HCT116 (cell line): ENCODE measurements at regions not wholly inside any gene's neighbourhood (a gene's known extent, or its start where the extent isn't known, plus 50 kb on each side); places are given as distances from the start of the nearest gene placed in this dataset.

Experiments
- ATAC-seq: fragments of 200-7000 bp; cut with Tn5 transposase; 2 replicates; pipeline ENCODE4 v1.9.1; 2020; ENCODE audit warnings: mild to moderate bottlenecking, moderate library complexity
- BruUV-seq: library from RNA; stranded (reverse); fragments of 400-500 nt; replicated peaks from 2 replicates; lab custom pipeline; 2021; lab: Mats Ljungman, UMichigan
- CTCF ChIA-PET: fragments of 300-600 bp; sonication (Branson Sonifier 250); formaldehyde crosslinking; loops from one replicate; lab custom pipeline; 2021; ENCODE audit warnings: antibody characterized with exemption; lab: Charles Lee
- POLR2A ChIA-PET: fragments of 300-600, 350-600 bp; sonication (Branson Sonifier 250); formaldehyde crosslinking; loops from one replicate; lab custom pipeline; 2021; ENCODE audit warnings: antibody characterized with exemption; lab: Charles Lee
- RAD21 ChIA-PET, 2 experiments: fragments of 300-600 bp; sonication (Branson Sonifier 250); formaldehyde crosslinking; loops; one replicate each; lab custom pipeline; 2023; ENCODE audit warnings: low total read pairs in 2 of 2; ENCODE audit not compliant: uncharacterized antibody in 2 of 2, unreplicated experiment in 2 of 2, low non-redundant PET in 1 of 2; lab: Charles Lee
- DNase-seq: peaks from one replicate; pipeline ENCODE4 v3.0.0-alpha.2; 2010; ENCODE audit warnings: low read depth, low spot score
- H2AFZ ChIP-seq: fragments of 200-600 bp; shearing (Covaris generic), sonication (generic); 2 replicates; pipeline ENCODE4 v1.6.1; 2017; ENCODE audit warnings: low read depth, mixed run types, mixed read lengths, antibody characterized with exemption, low read length; ENCODE audit not compliant: poor library complexity, severe bottlenecking
- H3K27ac ChIP-seq: 2 replicates; pipeline ENCODE4 v1.5.1; 2012; ENCODE audit warnings: low read depth, low read length
- H3K27me3 ChIP-seq: fragments of 200-600 bp; sonication (generic); 2 replicates; pipeline ENCODE4 v1.6.1; 2016; ENCODE audit warnings: mixed run types, low read length, mixed read lengths; ENCODE audit not compliant: insufficient read depth
- H3K36me3 ChIP-seq, 2 experiments: fragments of 200-500 bp in 1 of 2; fragments of 200-600 bp in 1 of 2; sonication (Bioruptor generic) in 1 of 2; sonication (generic) in 1 of 2; 2 replicates each; pipeline versions ENCODE4 v1.5.1 to v1.6.1; 2014 to 2016; ENCODE audit warnings: low read length in 2 of 2, inconsistent platforms in 1 of 2, mixed read lengths in 1 of 2, mixed run types in 1 of 2; ENCODE audit not compliant: insufficient read depth in 2 of 2, control insufficient read depth in 1 of 2
- H3K4me1 ChIP-seq, 2 experiments: fragments of 200-600 bp in 1 of 2; sonication (generic) in 1 of 2; 2 replicates each; pipeline versions ENCODE4 v1.5.1 to v1.6.1; 2012 to 2017; ENCODE audit warnings: low read length in 2 of 2, inconsistent platforms in 1 of 2, mild to moderate bottlenecking in 1 of 2, mixed read lengths in 1 of 2, mixed run types in 1 of 2, moderate library complexity in 1 of 2; ENCODE audit not compliant: insufficient read depth in 2 of 2, control insufficient read depth in 1 of 2
- H3K4me2 ChIP-seq: fragments of 200-600 bp; sonication (generic); 2 replicates; pipeline ENCODE4 v1.6.1; 2017; ENCODE audit warnings: mixed run types, low read length, mixed read lengths
- H3K4me3 ChIP-seq, 2 experiments: fragments of 200-600 bp in 1 of 2; sonication (generic) in 1 of 2; replicated peaks in 1 of 2; 2 replicates each; pipeline ENCODE4 v1.5.1; 2011 to 2016; ENCODE audit warnings: low read length in 2 of 2, control low read depth in 1 of 2, low read depth in 1 of 2, mild to moderate bottlenecking in 1 of 2, mixed read lengths in 1 of 2, mixed run types in 1 of 2
- H3K79me2 ChIP-seq: fragments of 200-600 bp; sonication (generic); 2 replicates; pipeline ENCODE4 v1.6.1; 2017; ENCODE audit warnings: mild to moderate bottlenecking, mixed run types, low read length, moderate library complexity, mixed read lengths; ENCODE audit not compliant: insufficient read depth
- H3K9ac ChIP-seq: fragments of 200-600 bp; sonication (generic); 2 replicates; pipeline ENCODE4 v1.6.1; 2016; ENCODE audit warnings: low read length, mixed read lengths
- H3K9me2 ChIP-seq: fragments of 200-600 bp; sonication (generic), shearing (Covaris generic); 2 replicates; pipeline ENCODE4 v1.6.1; 2017; ENCODE audit warnings: mixed run types, mild to moderate bottlenecking, moderate library complexity; ENCODE audit not compliant: insufficient read depth
- H3K9me3 ChIP-seq, 2 experiments: fragments of 200-500 bp in 1 of 2; fragments of 200-600 bp in 1 of 2; sonication (Bioruptor generic) in 1 of 2; sonication (generic) in 1 of 2; 2 replicates each; pipeline ENCODE4 v1.6.1; 2014 to 2017; ENCODE audit warnings: low read length in 2 of 2, mixed read lengths in 2 of 2, inconsistent platforms in 1 of 2, low read depth in 1 of 2, mild to moderate bottlenecking in 1 of 2, mixed run types in 1 of 2, moderate library complexity in 1 of 2; ENCODE audit not compliant: control insufficient read depth in 1 of 2, insufficient read depth in 1 of 2
- H4K20me1 ChIP-seq: fragments of 200-600 bp; sonication (generic), shearing (Covaris generic); 2 replicates; pipeline ENCODE4 v1.6.1; 2017; ENCODE audit warnings: mixed run types, mild to moderate bottlenecking, moderate library complexity; ENCODE audit not compliant: insufficient read depth
- CEBPB ChIP-seq: IDR thresholded peaks from 2 replicates; pipeline ENCODE4 v1.6.1; 2012; ENCODE audit warnings: low read depth
- CTCF ChIP-seq, 3 experiments: fragments of 200-600 bp in 1 of 3; sonication (generic) in 1 of 3; IDR thresholded peaks in 2 of 3; conservative IDR thresholded peaks in 1 of 3; 2 replicates each; pipeline ENCODE4 v1.5.1; 2012 to 2017; ENCODE audit warnings: low read depth in 2 of 3, low read length in 2 of 3, antibody characterized with exemption in 1 of 3, borderline replicate concordance in 1 of 3, control low read depth in 1 of 3, mild to moderate bottlenecking in 1 of 3, mixed read lengths in 1 of 3, mixed run types in 1 of 3, moderate library complexity in 1 of 3; ENCODE audit not compliant: insufficient read depth in 1 of 3
- POLR2A ChIP-seq: IDR thresholded peaks from 2 replicates; pipeline ENCODE4 v1.7.0; 2011; ENCODE audit warnings: borderline replicate concordance; ENCODE audit not compliant: insufficient read depth, insufficient read length; ENCODE audit errors: extremely low read depth
- RAD21 ChIP-seq: IDR thresholded peaks from 2 replicates; pipeline ENCODE4 v1.6.1; 2012; ENCODE audit warnings: low read depth, mild to moderate bottlenecking
- ZNF274 ChIP-seq: fragments of 200-500 bp; sonication (Bioruptor generic); IDR thresholded peaks from 2 replicates; pipeline ENCODE4 v1.6.1; 2014; ENCODE audit warnings: mild to moderate bottlenecking, low read depth, low read length, inconsistent platforms
- intact Hi-C: fragments of 100-400 bp; cut with micrococcal nuclease; formaldehyde crosslinking; loops from 2 replicates; pipeline ENCODE4 v1.10.0; 2022

DNA sequence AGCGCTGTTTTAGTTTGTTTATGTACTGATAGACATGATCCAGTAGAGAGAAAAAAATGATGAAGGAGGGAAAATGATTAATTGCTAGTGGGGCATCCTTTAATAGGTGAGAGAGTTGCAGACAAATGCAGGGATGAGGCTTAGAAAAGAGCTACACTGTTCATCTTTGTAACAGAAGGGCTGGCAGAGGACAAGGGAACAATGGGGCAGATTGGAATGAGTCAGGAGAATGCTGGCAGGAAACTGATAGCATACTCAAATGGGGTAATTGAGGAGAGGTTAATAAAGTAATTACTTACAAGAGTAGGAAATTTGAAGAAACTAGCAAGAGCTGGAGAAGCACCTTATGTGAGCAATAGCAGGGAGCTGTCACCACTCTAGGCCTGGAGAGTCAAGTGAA, 170.9 kb downstream of the OXSM start:
- Histone ChIP-seq H3K9me2 (no peaks in the 10 kb centered on the region), H3K79me2 (no peaks in the 10 kb centered on the region), H4K20me1 (no peaks in the 10 kb centered on the region), H3K27ac (no peak overlapping the region), H2AFZ (no peak overlapping the region), H3K9me3 (no peaks in the 10 kb centered on the region), H3K9ac (no peak overlapping the region), H3K4me1 (no peaks in the 10 kb centered on the region), H3K4me3 (no peak overlapping the region), H3K36me3 (no peaks in the 10 kb centered on the region), H3K27me3 (no peaks in the 10 kb centered on the region), H3K4me2 (no peak overlapping the region)
- POLR2A ChIA-PET = no interaction called here
- ATAC-seq (no peak), DNase-seq (no peak)
- CTCF ChIA-PET = no interaction called here
- BruUV-seq = no TSS peak
- RAD21 ChIA-PET = no interaction called here
- TF ChIP-seq POLR2A (no peak), CEBPB (no peak)
- intact Hi-C loops = loop anchor here (10.0 kb wide), 1 partner anchor 116 kb away; no protein-coding TSS in a partner anchor

- Histone ChIP-seq H4K20me1 (no peaks in the 10 kb centered on the region), H3K79me2 (no peaks in the 10 kb centered on the region), H3K27ac (no peak overlapping the region), H3K9me3 (no peaks in the 10 kb centered on the region), H3K27me3 (no peaks in the 10 kb centered on the region), H3K4me1 (no peaks in the 10 kb centered on the region), H2AFZ (no peak overlapping the region), H3K4me2 (no peak overlapping the region), H3K9me2 (no peaks in the 10 kb centered on the region), H3K9ac (no peak overlapping the region), H3K4me3 (no peak overlapping the region), H3K36me3 (no peaks in the 10 kb centered on the region)
- CTCF ChIA-PET = interaction anchor here (0.6 to 1.7 kb wide), 5 partner anchors 57 to 1189 kb away, joined by 3 to 8 read pairs (median 3); no protein-coding TSS in a partner anchor
- intact Hi-C loops = loop anchor here (2.0 to 10.0 kb wide), 2 partner anchors 117 to 313 kb away; no protein-coding TSS in a partner anchor
- POLR2A ChIA-PET = no interaction called here
- peak; percentile 90 for ATAC-seq
- no TSS peak for BruUV-seq
- RAD21 ChIA-PET = no interaction called here
- peak; percentile 13 for DNase-seq
- peak; percentile 14 to 58 (median 44); a peak in 4 of 6 replicates for TF ChIP-seq CTCF (IDR thresholded peaks at IDR 0.05 in 2 of 3, conservative IDR thresholded peaks at IDR 0.05 in 1 of 3; ENCODE audit: borderline replicate concordance in 1 of 3, insufficient read depth in 1 of 3, low read depth in 2 of 3, low read length in 2 of 3)
- no peak for TF ChIP-seq ZNF274
- TF ChIP-seq RAD21 = peak; percentile 47
Observed at GRCh38 chr3:25962255-25962654, 172.4 kb downstream of the OXSM start.
